ENCODE measurements at regions not wholly inside any gene's neighbourhood (a gene's known extent, or its start where the extent isn't known, plus 50 kb on each side); places are given as distances from the start of the nearest gene placed in this dataset.

GRCh38 chr4:32475710-32476109 is 1755.5 kb downstream of the PCDH7 start:
- TF ChIP-seq CTCF (IDR thresholded peaks at IDR 0.05) (no peak), POLR2A (IDR thresholded peaks at IDR 0.05; ENCODE audit: low read depth) (no peak), POLR2AphosphoS5 (IDR thresholded peaks at IDR 0.05) (no peak)
